Heart left ventricle (tissue), 13 donors: ENCODE measurements at regions not wholly inside any gene's neighbourhood (a gene's known extent, or its start where the extent isn't known, plus 50 kb on each side); places are given as distances from the start of the nearest gene placed in this dataset.
"Not testable (repeated sequence)": the region's sequence is repeated elsewhere in the genome, so short reads cannot be mapped to it uniquely, and the experiment has no call there.

Experiments
- CTCF ChIP-seq, 12 donors: fragments of 200-600 bp; sonication (generic) in 4 of 12; IDR thresholded peaks; one replicate each; pipeline versions ENCODE4 v1.5.0 to v1.8.0; 2018 to 2022; ENCODE audit warnings: antibody characterized with exemption in 12 of 12, mild to moderate bottlenecking in 5 of 12
- POLR2A ChIP-seq, 2 donors: fragments of 450-650 bp; IDR thresholded peaks; one replicate each; pipeline ENCODE4 v1.6.1; 2017; ENCODE audit warnings: antibody characterized with exemption in 2 of 2, mild to moderate bottlenecking in 2 of 2, moderate library complexity in 2 of 2
- donor health status: ischemic (EF 13 %, LVEDD 7.1; RV severe dilation, severe dysfunction).
- donor health status: DM: no; HTN: yes; CAD: no.
- donor health status: DM: no; HTN: no; CAD: no.
- donor health status: ischemic (EF 25% LVEDD 6.9; RV normal size, moderate dysfunction).
- donor health status: ischemic (EF 25% LVEDD 5.7; RV mildly dilated, moderate dysfunction).
- donor health status: ischemic (EF 35%, LVEDD 5.7; RV mildly dilated, moderate dysfunction).
- donor health status: nonischemic (EF 11% LVEDD 7.7; RV severe dilation, severe dysfunction).
- donor health status: DM: yes; HTN: yes; CAD: no.
- donor health status: PGD.
- donor health status: ischemic (EF 29% LVEDD 5.4; RV normal size, mild dysfunction).
- donor health status: nonischemic (EF 23%, LVEDD 6.1; RV moderate dilation, normal function).

DNA sequence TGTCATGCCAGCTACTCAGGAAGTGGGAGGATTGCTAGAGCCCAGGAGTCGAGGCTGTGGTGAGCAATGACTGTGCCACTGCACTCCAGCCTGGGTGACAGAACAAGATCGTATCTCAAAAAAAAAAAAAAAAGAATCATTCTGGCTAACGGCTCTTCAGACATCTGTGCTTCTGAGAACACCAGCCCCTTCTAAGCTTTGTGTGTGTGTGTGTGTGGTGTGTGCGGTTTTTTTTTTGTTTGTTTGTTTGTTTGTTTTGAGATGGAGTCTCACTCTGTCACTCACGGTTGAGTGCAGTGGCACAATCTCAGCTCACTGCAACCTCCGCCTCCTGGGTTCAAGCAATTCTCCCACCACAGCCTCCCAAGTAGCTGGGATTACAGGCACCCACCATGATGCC lies 79.4 kb upstream of the DRD5 start:
- TF ChIP-seq CTCF, POLR2A (IDR thresholded peaks at IDR 0.05): not testable (repeated sequence)
